Vagina (tissue), 2 donors: ENCODE measurements at regions not wholly inside any gene's neighbourhood (a gene's known extent, or its start where the extent isn't known, plus 50 kb on each side); places are given as distances from the start of the nearest gene placed in this dataset.

Experiments
- CTCF ChIP-seq, 3 experiments: fragments of 450-650 bp in 2 of 3; fragments of 200-600 bp in 1 of 3; sonication (generic) in 1 of 3; IDR thresholded peaks; one replicate each; pipeline ENCODE4 v1.5.1; 2017 to 2019; ENCODE audit warnings: antibody characterized with exemption in 3 of 3, mild to moderate bottlenecking in 2 of 3, moderate library complexity in 2 of 3
- POLR2A ChIP-seq, 2 donors: fragments of 450-650 bp; IDR thresholded peaks; one replicate each; pipeline ENCODE4 v1.6.1; 2017; ENCODE audit warnings: antibody characterized with exemption in 2 of 2, mild to moderate bottlenecking in 2 of 2, moderate library complexity in 2 of 2
- POLR2AphosphoS5 ChIP-seq, 2 donors: sonication (generic); formaldehyde crosslinking; IDR thresholded peaks; one replicate each; pipeline ENCODE4 v1.9.0; 2017; ENCODE audit warnings: antibody characterized with exemption in 2 of 2, mild to moderate bottlenecking in 2 of 2, low read depth in 1 of 2; ENCODE audit not compliant: insufficient read depth in 1 of 2

DNA sequence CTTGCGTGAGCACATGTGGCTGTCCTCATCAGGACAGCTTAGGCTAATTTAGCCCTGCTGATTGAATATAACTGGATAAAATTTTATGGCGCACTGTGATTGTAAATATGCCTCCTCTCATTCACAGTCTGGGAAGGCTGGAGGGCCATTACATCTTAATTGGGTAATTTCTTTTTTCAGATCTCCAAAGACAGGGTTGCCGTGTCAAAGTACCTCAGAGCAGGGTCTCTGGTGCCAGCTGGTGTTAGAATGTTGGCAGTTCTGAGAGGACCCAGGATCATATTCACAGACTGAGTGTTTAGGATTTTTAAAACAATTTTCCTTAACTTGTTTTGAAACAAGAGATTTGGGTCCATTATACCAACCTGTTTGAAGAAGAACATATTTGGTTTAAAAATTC lies 455.7 kb upstream of the TLE4 start:
- TF ChIP-seq POLR2AphosphoS5 (IDR thresholded peaks at IDR 0.05; ENCODE audit: insufficient read depth in 1 of 2, low read depth in 1 of 2) (no peak), CTCF (IDR thresholded peaks at IDR 0.05) (no peak), POLR2A (IDR thresholded peaks at IDR 0.05) (no peak)
